HCT116 (cell line): ENCODE measurements at regions not wholly inside any gene's neighbourhood (a gene's known extent, or its start where the extent isn't known, plus 50 kb on each side); places are given as distances from the start of the nearest gene placed in this dataset.

Experiments used
- ATAC-seq: fragments of 200-7000 bp; cut with Tn5 transposase; 2 replicates; pipeline ENCODE4 v1.9.1; 2020; ENCODE audit warnings: mild to moderate bottlenecking, moderate library complexity
- BruUV-seq: library from RNA; stranded (reverse); fragments of 400-500 nt; replicated peaks from 2 replicates; lab custom pipeline; 2021; lab: Mats Ljungman, UMichigan
- CTCF ChIA-PET: fragments of 300-600 bp; sonication (Branson Sonifier 250); formaldehyde crosslinking; loops from one replicate; lab custom pipeline; 2021; ENCODE audit warnings: antibody characterized with exemption; lab: Charles Lee
- POLR2A ChIA-PET: fragments of 300-600, 350-600 bp; sonication (Branson Sonifier 250); formaldehyde crosslinking; loops from one replicate; lab custom pipeline; 2021; ENCODE audit warnings: antibody characterized with exemption; lab: Charles Lee
- RAD21 ChIA-PET, 2 experiments: fragments of 300-600 bp; sonication (Branson Sonifier 250); formaldehyde crosslinking; loops; one replicate each; lab custom pipeline; 2023; ENCODE audit warnings: low total read pairs in 2 of 2; ENCODE audit not compliant: uncharacterized antibody in 2 of 2, unreplicated experiment in 2 of 2, low non-redundant PET in 1 of 2; lab: Charles Lee
- DNase-seq: peaks from one replicate; pipeline ENCODE4 v3.0.0-alpha.2; 2010; ENCODE audit warnings: low read depth, low spot score
- H2AFZ ChIP-seq: fragments of 200-600 bp; shearing (Covaris generic), sonication (generic); 2 replicates; pipeline ENCODE4 v1.6.1; 2017; ENCODE audit warnings: low read depth, mixed run types, mixed read lengths, antibody characterized with exemption, low read length; ENCODE audit not compliant: poor library complexity, severe bottlenecking
- H3K27ac ChIP-seq: 2 replicates; pipeline ENCODE4 v1.5.1; 2012; ENCODE audit warnings: low read depth, low read length
- H3K27me3 ChIP-seq: fragments of 200-600 bp; sonication (generic); 2 replicates; pipeline ENCODE4 v1.6.1; 2016; ENCODE audit warnings: mixed run types, low read length, mixed read lengths; ENCODE audit not compliant: insufficient read depth
- H3K36me3 ChIP-seq, 2 experiments: fragments of 200-500 bp in 1 of 2; fragments of 200-600 bp in 1 of 2; sonication (Bioruptor generic) in 1 of 2; sonication (generic) in 1 of 2; 2 replicates each; pipeline versions ENCODE4 v1.5.1 to v1.6.1; 2014 to 2016; ENCODE audit warnings: low read length in 2 of 2, inconsistent platforms in 1 of 2, mixed read lengths in 1 of 2, mixed run types in 1 of 2; ENCODE audit not compliant: insufficient read depth in 2 of 2, control insufficient read depth in 1 of 2
- H3K4me1 ChIP-seq, 2 experiments: fragments of 200-600 bp in 1 of 2; sonication (generic) in 1 of 2; 2 replicates each; pipeline versions ENCODE4 v1.5.1 to v1.6.1; 2012 to 2017; ENCODE audit warnings: low read length in 2 of 2, inconsistent platforms in 1 of 2, mild to moderate bottlenecking in 1 of 2, mixed read lengths in 1 of 2, mixed run types in 1 of 2, moderate library complexity in 1 of 2; ENCODE audit not compliant: insufficient read depth in 2 of 2, control insufficient read depth in 1 of 2
- H3K4me2 ChIP-seq: fragments of 200-600 bp; sonication (generic); 2 replicates; pipeline ENCODE4 v1.6.1; 2017; ENCODE audit warnings: mixed run types, low read length, mixed read lengths
- H3K4me3 ChIP-seq, 2 experiments: fragments of 200-600 bp in 1 of 2; sonication (generic) in 1 of 2; replicated peaks in 1 of 2; 2 replicates each; pipeline ENCODE4 v1.5.1; 2011 to 2016; ENCODE audit warnings: low read length in 2 of 2, control low read depth in 1 of 2, low read depth in 1 of 2, mild to moderate bottlenecking in 1 of 2, mixed read lengths in 1 of 2, mixed run types in 1 of 2
- H3K79me2 ChIP-seq: fragments of 200-600 bp; sonication (generic); 2 replicates; pipeline ENCODE4 v1.6.1; 2017; ENCODE audit warnings: mild to moderate bottlenecking, mixed run types, low read length, moderate library complexity, mixed read lengths; ENCODE audit not compliant: insufficient read depth
- H3K9ac ChIP-seq: fragments of 200-600 bp; sonication (generic); 2 replicates; pipeline ENCODE4 v1.6.1; 2016; ENCODE audit warnings: low read length, mixed read lengths
- H3K9me2 ChIP-seq: fragments of 200-600 bp; sonication (generic), shearing (Covaris generic); 2 replicates; pipeline ENCODE4 v1.6.1; 2017; ENCODE audit warnings: mixed run types, mild to moderate bottlenecking, moderate library complexity; ENCODE audit not compliant: insufficient read depth
- H3K9me3 ChIP-seq, 2 experiments: fragments of 200-500 bp in 1 of 2; fragments of 200-600 bp in 1 of 2; sonication (Bioruptor generic) in 1 of 2; sonication (generic) in 1 of 2; 2 replicates each; pipeline ENCODE4 v1.6.1; 2014 to 2017; ENCODE audit warnings: low read length in 2 of 2, mixed read lengths in 2 of 2, inconsistent platforms in 1 of 2, low read depth in 1 of 2, mild to moderate bottlenecking in 1 of 2, mixed run types in 1 of 2, moderate library complexity in 1 of 2; ENCODE audit not compliant: control insufficient read depth in 1 of 2, insufficient read depth in 1 of 2
- H4K20me1 ChIP-seq: fragments of 200-600 bp; sonication (generic), shearing (Covaris generic); 2 replicates; pipeline ENCODE4 v1.6.1; 2017; ENCODE audit warnings: mixed run types, mild to moderate bottlenecking, moderate library complexity; ENCODE audit not compliant: insufficient read depth
- CBX3 ChIP-seq: IDR thresholded peaks from 2 replicates; pipeline ENCODE4 v1.6.1; 2012; ENCODE audit warnings: low read depth
- ELF1 ChIP-seq: IDR thresholded peaks from 2 replicates; pipeline ENCODE4 v1.6.1; 2012; ENCODE audit warnings: low read depth, borderline replicate concordance
- EZH2phosphoT487 ChIP-seq: fragments of 200-600 bp; IDR thresholded peaks from 2 replicates; pipeline ENCODE4 v1.6.1; 2018; ENCODE audit warnings: antibody characterized with exemption, borderline replicate concordance
- FOSL1 ChIP-seq: IDR thresholded peaks from 2 replicates; pipeline ENCODE4 v1.6.1; 2012; ENCODE audit warnings: low read depth
- JUND ChIP-seq: IDR thresholded peaks from 2 replicates; pipeline ENCODE4 v1.6.1; 2012
- POLR2A ChIP-seq: IDR thresholded peaks from 2 replicates; pipeline ENCODE4 v1.7.0; 2011; ENCODE audit warnings: borderline replicate concordance; ENCODE audit not compliant: insufficient read depth, insufficient read length; ENCODE audit errors: extremely low read depth
- REST ChIP-seq: IDR thresholded peaks from 2 replicates; pipeline ENCODE4 v1.6.1; 2012; ENCODE audit warnings: low read depth
- SP1 ChIP-seq: IDR thresholded peaks from 2 replicates; pipeline ENCODE4 v1.6.1; 2012; ENCODE audit warnings: low read depth
- TCF7L2 ChIP-seq: IDR thresholded peaks from 2 replicates; pipeline ENCODE4 v1.7.0; 2011; ENCODE audit warnings: borderline replicate concordance, inconsistent platforms; ENCODE audit not compliant: insufficient read depth, insufficient read length; ENCODE audit errors: extremely low read depth
- YY1 ChIP-seq: IDR thresholded peaks from 2 replicates; pipeline ENCODE4 v1.6.1; 2011; ENCODE audit warnings: low read length, low read depth, moderate library complexity, mild to moderate bottlenecking; ENCODE audit not compliant: insufficient replicate concordance; ENCODE audit errors: extremely low read depth
- intact Hi-C: fragments of 100-400 bp; cut with micrococcal nuclease; formaldehyde crosslinking; loops from 2 replicates; pipeline ENCODE4 v1.10.0; 2022
- TF ChIP-seq, protein P1 (sequence below): IDR thresholded peaks from 2 replicates; pipeline ENCODE4 v1.6.1; 2011; ENCODE audit warnings: mild to moderate bottlenecking, low read length, moderate library complexity; ENCODE audit not compliant: insufficient replicate concordance; ENCODE audit errors: extremely low read depth

DNA sequence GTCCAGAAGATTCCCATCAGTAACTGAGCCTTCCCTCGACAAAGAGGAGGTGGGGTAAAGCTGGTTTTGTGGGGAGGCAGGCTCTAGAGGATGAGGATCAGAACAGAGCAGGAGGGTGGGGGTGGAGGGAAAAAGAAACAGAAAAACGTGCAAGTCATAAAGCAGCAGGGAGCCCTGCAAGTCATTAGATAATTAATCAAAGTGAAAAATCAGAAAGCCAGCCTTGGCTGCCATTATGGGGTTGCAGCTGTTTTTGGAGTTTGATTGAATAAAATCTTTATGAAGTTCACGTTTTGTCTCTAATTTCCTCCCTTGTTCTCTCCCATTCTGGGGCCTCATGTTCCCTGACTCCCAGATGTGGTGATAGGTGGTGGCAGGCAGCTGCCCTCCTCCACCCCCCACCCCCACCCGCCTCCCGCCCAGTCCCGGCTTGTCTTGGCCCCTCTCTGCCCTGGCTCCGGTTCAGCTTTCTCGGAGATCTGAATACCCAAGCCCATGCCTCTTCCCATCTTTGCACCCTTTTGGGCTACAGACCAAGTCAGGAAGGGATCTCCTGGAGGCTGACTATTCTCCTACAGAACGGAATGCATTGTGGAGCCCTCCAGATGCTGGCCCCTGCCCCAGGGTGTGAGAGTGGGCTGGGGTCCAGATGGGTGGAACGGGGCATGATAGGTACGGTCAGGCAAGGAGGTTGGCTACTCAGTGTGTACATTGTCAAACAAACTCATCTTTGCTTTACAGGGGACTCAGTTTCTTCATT is 141.8 kb downstream of the CDC5L start:
- TF ChIP-seq CBX3 (no peak), ELF1 (no peak), TCF7L2 (no peak), REST (no peak), EZH2phosphoT487 (no peak), YY1 (no peak), POLR2A (no peak), JUND (no peak), FOSL1 (no peak), SP1 (no peak)
- TF ChIP-seq, protein P1, sequence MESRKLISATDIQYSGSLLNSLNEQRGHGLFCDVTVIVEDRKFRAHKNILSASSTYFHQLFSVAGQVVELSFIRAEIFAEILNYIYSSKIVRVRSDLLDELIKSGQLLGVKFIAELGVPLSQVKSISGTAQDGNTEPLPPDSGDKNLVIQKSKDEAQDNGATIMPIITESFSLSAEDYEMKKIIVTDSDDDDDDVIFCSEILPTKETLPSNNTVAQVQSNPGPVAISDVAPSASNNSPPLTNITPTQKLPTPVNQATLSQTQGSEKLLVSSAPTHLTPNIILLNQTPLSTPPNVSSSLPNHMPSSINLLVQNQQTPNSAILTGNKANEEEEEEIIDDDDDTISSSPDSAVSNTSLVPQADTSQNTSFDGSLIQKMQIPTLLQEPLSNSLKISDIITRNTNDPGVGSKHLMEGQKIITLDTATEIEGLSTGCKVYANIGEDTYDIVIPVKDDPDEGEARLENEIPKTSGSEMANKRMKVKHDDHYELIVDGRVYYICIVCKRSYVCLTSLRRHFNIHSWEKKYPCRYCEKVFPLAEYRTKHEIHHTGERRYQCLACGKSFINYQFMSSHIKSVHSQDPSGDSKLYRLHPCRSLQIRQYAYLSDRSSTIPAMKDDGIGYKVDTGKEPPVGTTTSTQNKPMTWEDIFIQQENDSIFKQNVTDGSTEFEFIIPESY = no peak
- no peaks in the 10 kb centered on the region for H3K79me2 ChIP-seq
- no peaks in the 10 kb centered on the region for H3K9me2 ChIP-seq
- no peak for DNase-seq
- BruUV-seq = no TSS peak
- ChIA-PET POLR2A (no interaction called here), CTCF (no interaction called here), RAD21 (no interaction called here)
- no peak overlapping the region for H3K27ac ChIP-seq
- no peaks in the 10 kb centered on the region for H3K36me3 ChIP-seq
- intact Hi-C loops = no loop called here
- no peak for ATAC-seq
- H3K9ac ChIP-seq = no peak overlapping the region
- no peaks in the 10 kb centered on the region for H3K4me1 ChIP-seq
- H3K4me3 ChIP-seq = no peak overlapping the region
- H3K4me2 ChIP-seq = no peak overlapping the region
- 0 out of 4 replicates have a peak, but pooled peaks cover 0 to 3% of the 10 kb centered on the region in 2 experiments for H3K9me3 ChIP-seq
- no peaks in the 10 kb centered on the region for H3K27me3 ChIP-seq
- no peak overlapping the region for H2AFZ ChIP-seq
- no peaks in the 10 kb centered on the region for H4K20me1 ChIP-seq
